HEK293T (cell line): ENCODE measurements at regions not wholly inside any gene's neighbourhood (a gene's known extent, or its start where the extent isn't known, plus 50 kb on each side); places are given as distances from the start of the nearest gene placed in this dataset.

Source experiments
- CTCF ChIA-PET: fragments of 350-600 bp; formaldehyde crosslinking; extraction: SDS; loops from one replicate; lab custom pipeline; 2021; ENCODE audit warnings: antibody characterized with exemption, inconsistent platforms; lab: Yijun Ruan, JAX
- POLR2A ChIA-PET: fragments of 350-600 bp; formaldehyde crosslinking; extraction: SDS; loops from one replicate; lab custom pipeline; 2020; ENCODE audit warnings: antibody characterized with exemption, inconsistent platforms; lab: Yijun Ruan, JAX
- DNase-seq: peaks from one replicate; pipeline ENCODE4 v3.0.0; 2012; ENCODE audit warnings: mixed read lengths; ENCODE audit errors: extremely low spot score
- ARNT ChIP-seq: fragments of 450-650 bp; IDR thresholded peaks from 2 replicates; pipeline ENCODE4 v1.6.1; 2017; ENCODE audit warnings: mild to moderate bottlenecking
- BHLHE40 ChIP-seq: fragments of 450-650 bp; IDR thresholded peaks from 2 replicates; pipeline ENCODE4 v1.6.1; 2016; ENCODE audit warnings: mild to moderate bottlenecking, moderate library complexity, borderline replicate concordance
- CTBP1 ChIP-seq: fragments of 450-650 bp; IDR thresholded peaks from 2 replicates; pipeline ENCODE4 v1.6.1; 2016; ENCODE audit warnings: borderline replicate concordance
- ELF4 ChIP-seq: fragments of 450-650 bp; IDR thresholded peaks from 2 replicates; pipeline ENCODE4 v1.6.1; 2017; ENCODE audit warnings: antibody characterized with exemption
- FOXA1 ChIP-seq: fragments of 450-650 bp; IDR thresholded peaks from 2 replicates; pipeline ENCODE4 v1.6.1; 2016; ENCODE audit warnings: mild to moderate bottlenecking
- FOXK2 ChIP-seq: fragments of 450-650 bp; IDR thresholded peaks from 2 replicates; pipeline ENCODE4 v1.6.1; 2016; ENCODE audit warnings: mild to moderate bottlenecking
- FOXM1 ChIP-seq: fragments of 450-650 bp; IDR thresholded peaks from 2 replicates; pipeline ENCODE4 v1.6.1; 2017; ENCODE audit warnings: mild to moderate bottlenecking, borderline replicate concordance
- HDGF ChIP-seq: fragments of 450-650 bp; IDR thresholded peaks from 2 replicates; pipeline ENCODE4 v1.6.1; 2017; ENCODE audit warnings: antibody characterized with exemption, borderline replicate concordance
- L3MBTL2 ChIP-seq: fragments of 450-650 bp; conservative IDR thresholded peaks from 2 replicates; pipeline ENCODE4 v1.6.1; 2016; ENCODE audit warnings: mild to moderate bottlenecking
- LEF1 ChIP-seq: fragments of 450-650 bp; IDR thresholded peaks from 2 replicates; pipeline ENCODE4 v1.6.1; 2017; ENCODE audit warnings: mild to moderate bottlenecking, borderline replicate concordance
- NFRKB ChIP-seq: fragments of 450-650 bp; IDR thresholded peaks from 2 replicates; pipeline ENCODE4 v1.6.1; 2016; ENCODE audit warnings: mild to moderate bottlenecking, moderate library complexity
- SP1 ChIP-seq: fragments of 450-650 bp; IDR thresholded peaks from 2 replicates; pipeline ENCODE4 v1.6.1; 2017
- SUZ12 ChIP-seq: fragments of 450-650 bp; IDR thresholded peaks from 2 replicates; pipeline ENCODE4 v1.6.1; 2016; ENCODE audit warnings: mild to moderate bottlenecking
- TARDBP ChIP-seq: fragments of 450-650 bp; IDR thresholded peaks from 2 replicates; pipeline ENCODE4 v1.6.1; 2016
- ZNF384 ChIP-seq: fragments of 450-650 bp; IDR thresholded peaks from 2 replicates; pipeline ENCODE4 v1.6.1; 2016
- TF ChIP-seq, protein P1 (sequence below): fragments of 450-650 bp; IDR thresholded peaks from 2 replicates; pipeline ENCODE4 v1.6.1; 2016

DNA sequence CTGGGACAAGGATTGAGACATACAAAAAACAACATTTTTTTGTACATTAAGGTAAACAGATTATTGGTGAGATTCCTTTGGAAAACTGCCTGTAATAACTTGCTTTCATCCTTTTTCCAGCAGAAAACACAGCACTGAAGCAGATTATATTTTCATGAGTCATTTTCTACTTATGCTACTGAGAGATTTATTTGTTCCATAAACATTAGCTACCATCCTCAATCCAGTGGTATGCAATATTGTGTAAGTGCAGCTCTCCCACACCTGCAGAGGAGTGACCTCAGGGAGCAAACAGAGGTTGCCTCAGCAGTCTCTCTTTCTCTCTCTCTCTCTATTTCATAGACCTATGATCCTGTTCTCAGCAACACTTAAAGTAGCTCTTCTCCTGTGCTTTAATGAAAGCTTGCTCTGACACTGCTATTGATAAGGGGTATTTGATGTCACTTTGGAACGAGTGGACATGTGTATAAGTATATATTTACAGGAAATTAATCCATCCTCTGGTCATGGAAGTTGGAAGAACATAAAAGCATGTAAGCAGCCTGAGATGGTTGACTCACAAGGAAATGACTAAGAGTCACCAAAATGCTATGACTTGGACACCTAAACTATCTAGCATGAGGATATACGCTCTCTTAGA lies 163.7 kb upstream of the SPANXC start:
- ChIA-PET POLR2A (no interaction called here), CTCF (no interaction called here)
- DNase-seq: no peak
- TF ChIP-seq SUZ12 (no peak), NFRKB (no peak), ARNT (no peak), SP1 (no peak), FOXK2 (no peak), ZNF384 (no peak), ELF4 (no peak), L3MBTL2 (no peak), CTBP1 (no peak)
- TF ChIP-seq, protein P1, sequence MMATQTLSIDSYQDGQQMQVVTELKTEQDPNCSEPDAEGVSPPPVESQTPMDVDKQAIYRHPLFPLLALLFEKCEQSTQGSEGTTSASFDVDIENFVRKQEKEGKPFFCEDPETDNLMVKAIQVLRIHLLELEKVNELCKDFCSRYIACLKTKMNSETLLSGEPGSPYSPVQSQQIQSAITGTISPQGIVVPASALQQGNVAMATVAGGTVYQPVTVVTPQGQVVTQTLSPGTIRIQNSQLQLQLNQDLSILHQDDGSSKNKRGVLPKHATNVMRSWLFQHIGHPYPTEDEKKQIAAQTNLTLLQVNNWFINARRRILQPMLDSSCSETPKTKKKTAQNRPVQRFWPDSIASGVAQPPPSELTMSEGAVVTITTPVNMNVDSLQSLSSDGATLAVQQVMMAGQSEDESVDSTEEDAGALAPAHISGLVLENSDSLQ: no peak

GRCh38 chrX:141405486-141405852 lies 163.2 kb upstream of the SPANXC start:
- CTCF ChIA-PET: no interaction called here
- TF ChIP-seq ZNF384 (no peak), ARNT (no peak), ELF4 (no peak)
- POLR2A ChIA-PET: no interaction called here

DNA sequence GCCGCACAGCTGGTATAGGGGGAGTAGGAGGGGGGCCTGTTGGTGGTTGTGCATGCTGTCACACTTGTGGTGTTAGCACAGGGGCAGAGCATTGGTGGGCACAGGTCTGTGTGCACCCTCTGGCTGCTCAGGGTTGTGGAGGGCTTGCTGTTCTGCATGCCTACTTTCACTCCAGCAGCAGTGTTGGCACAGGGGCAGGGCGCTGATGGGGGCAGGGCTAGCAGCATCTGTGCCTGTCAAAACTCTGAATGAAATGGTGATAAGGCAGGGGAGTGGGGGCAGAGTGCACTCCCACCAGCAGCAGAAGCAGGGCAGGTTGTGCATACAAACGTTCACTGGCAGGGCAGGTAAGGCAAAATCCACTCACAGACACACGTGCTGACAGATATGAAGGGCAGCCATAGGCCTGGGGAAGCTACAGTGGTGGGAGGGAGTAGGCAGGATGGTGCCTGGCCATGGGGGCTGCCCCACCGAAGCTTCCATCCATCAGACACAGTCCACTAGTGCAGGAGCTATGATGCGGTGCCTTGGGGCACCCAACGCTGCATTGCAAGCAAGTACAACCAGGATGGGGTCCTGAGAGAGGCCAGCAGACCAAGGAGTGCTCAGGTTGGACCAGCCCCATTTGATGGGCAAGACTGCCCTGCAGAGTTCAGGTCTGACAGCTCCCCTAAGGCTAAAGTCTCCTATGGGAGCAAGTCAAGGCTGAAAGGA lies 160.7 kb upstream of the SPANXC start:
- no peak for DNase-seq
- POLR2A ChIA-PET: no interaction called here
- CTCF ChIA-PET: no interaction called here
- TF ChIP-seq TARDBP (no peak), L3MBTL2 (no peak), BHLHE40 (no peak), LEF1 (no peak), CTBP1 (no peak), SUZ12 (no peak), ARNT (no peak)

More at GRCh38 chrX:141405486-141405852, 163.2 kb upstream of the SPANXC start:
- no peak for DNase-seq

GRCh38 chrX:141396536-141396935 lies 154.2 kb upstream of the SPANXC start:
- no peak for DNase-seq
- ChIA-PET POLR2A (no interaction called here), CTCF (no interaction called here)
- no peak for TF ChIP-seq L3MBTL2
- TF ChIP-seq FOXM1: no peak
- TF ChIP-seq FOXK2: no peak
- no peak for TF ChIP-seq ARNT
- TF ChIP-seq, protein P1: no peak
- TF ChIP-seq SP1: no peak

DNA sequence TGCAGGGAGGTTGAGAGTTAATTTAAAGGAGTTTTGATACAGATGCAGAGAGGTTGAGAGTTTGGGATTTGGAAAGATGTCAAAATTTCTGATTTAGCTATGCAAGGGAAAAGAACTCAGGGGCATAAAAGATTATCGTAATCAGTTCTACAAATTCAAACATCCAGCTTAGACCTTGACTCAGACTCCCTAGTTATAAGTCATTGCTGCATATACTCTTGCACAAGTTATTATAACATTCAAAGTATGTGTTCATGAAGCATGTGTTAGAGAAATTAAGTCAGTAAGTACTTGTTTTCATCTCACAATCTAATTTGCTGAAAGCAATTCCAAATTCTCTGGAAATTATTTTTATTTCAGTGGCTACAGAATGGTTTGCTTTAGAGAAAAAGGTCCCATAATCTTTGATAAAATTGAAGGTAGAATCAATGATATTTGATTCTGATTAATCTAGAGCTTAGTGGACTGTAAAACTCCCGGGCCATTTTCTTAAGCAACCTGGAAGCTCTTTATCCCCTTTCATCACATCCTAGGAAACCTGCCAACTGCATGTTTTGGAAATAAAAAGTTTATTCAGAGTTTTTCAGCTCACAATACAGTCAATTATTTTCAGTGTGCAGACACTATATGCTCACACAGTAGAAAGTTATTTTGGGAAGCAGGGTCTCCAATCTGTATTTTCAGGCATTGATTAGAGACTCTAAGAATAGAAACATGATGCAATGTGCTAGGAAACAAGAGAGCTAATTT lies 132.9 kb upstream of the SPANXC start:
- CTCF ChIA-PET: no interaction called here
- no peak for DNase-seq

GRCh38 chrX:141341743-141342142 lies 99.4 kb upstream of the SPANXC start:
- TF ChIP-seq, protein P1: no peak
- TF ChIP-seq NFRKB (no peak), TARDBP (no peak)
- POLR2A ChIA-PET: no interaction called here
- CTCF ChIA-PET: no interaction called here
- DNase-seq: no peak

More for the DNA sequence above, 132.9 kb upstream of the SPANXC start:
- TF ChIP-seq FOXM1 (no peak), LEF1 (no peak), ELF4 (no peak), TARDBP (no peak)
- POLR2A ChIA-PET: no interaction called here

DNA sequence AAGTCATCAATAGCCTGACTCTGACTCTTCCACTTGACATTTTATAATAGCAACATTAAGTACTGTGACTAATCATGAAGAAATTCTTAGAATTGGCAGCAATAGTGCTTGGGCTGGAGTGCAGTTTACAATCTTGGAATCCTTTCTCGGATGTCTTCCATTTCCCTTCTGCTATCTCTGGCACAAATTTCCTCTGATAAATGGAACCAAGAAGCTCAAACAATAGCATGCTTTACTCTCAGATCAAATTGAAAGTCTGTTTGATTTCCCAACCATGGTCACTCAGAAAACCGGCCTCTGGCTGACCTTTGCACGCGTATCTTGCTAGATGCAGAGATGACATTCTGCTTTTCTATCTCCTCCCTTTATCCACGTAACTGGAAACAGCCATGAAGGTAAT lies 99.0 kb upstream of the SPANXC start:
- no peak for TF ChIP-seq TARDBP
- no peak for TF ChIP-seq FOXM1
- TF ChIP-seq LEF1: no peak
- no peak for TF ChIP-seq NFRKB
- no peak for TF ChIP-seq CTBP1
- TF ChIP-seq ELF4: no peak
- TF ChIP-seq FOXA1: no peak
- no peak for TF ChIP-seq FOXK2
- no peak for TF ChIP-seq L3MBTL2
- no peak for TF ChIP-seq SP1
- TF ChIP-seq ZNF384: no peak
- TF ChIP-seq HDGF: no peak
- TF ChIP-seq ARNT: no peak
- TF ChIP-seq, protein P1: no peak
- TF ChIP-seq SUZ12: no peak
- no peak for TF ChIP-seq BHLHE40
- POLR2A ChIA-PET: no interaction called here
- DNase-seq: no peak
- CTCF ChIA-PET: no interaction called here
